TTC549 (cell line): ENCODE measurements at regions not wholly inside any gene's neighbourhood (a gene's known extent, or its start where the extent isn't known, plus 50 kb on each side); places are given as distances from the start of the nearest gene placed in this dataset.

Experiments
- FAIRE-seq: peaks from 2 replicates; lab custom pipeline; 2012; peaks lifted over from hg19 to GRCh38; lab: Jason Lieb, UNC

GRCh38 chr4:71283642-71284257 is 55.1 kb upstream of the SLC4A4 start:
- FAIRE-seq: no peak

GRCh38 chr4:71287305-71287704 is 51.5 kb upstream of the SLC4A4 start:
- no peak for FAIRE-seq

- no peak for FAIRE-seq
These were observed 49.9 kb upstream of the SLC4A4 start for GRCh38 chr4:71288875-71289274.
